Panc1 (cell line): ENCODE measurements at regions not wholly inside any gene's neighbourhood (a gene's known extent, or its start where the extent isn't known, plus 50 kb on each side); places are given as distances from the start of the nearest gene placed in this dataset.

Experiments
- ATAC-seq: fragments of 200-7000 bp; cut with Tn5 transposase; 2 replicates; pipeline ENCODE4 v1.9.1; 2020; ENCODE audit warnings: mild to moderate bottlenecking, moderate library complexity
- BruUV-seq: library from RNA; stranded (reverse); fragments of 400-500 nt; replicated peaks from 2 replicates; lab custom pipeline; 2021; lab: Mats Ljungman, UMichigan
- CTCF ChIA-PET: fragments of 300-600 bp; sonication (Branson Sonifier 250); formaldehyde crosslinking; loops from one replicate; lab custom pipeline; 2022; ENCODE audit warnings: antibody characterized with exemption; lab: Charles Lee
- POLR2A ChIA-PET: fragments of 300-600 bp; sonication (Branson Sonifier 250); formaldehyde crosslinking; loops from one replicate; lab custom pipeline; 2022; ENCODE audit warnings: antibody characterized with exemption; lab: Charles Lee
- DNase-seq: peaks from one replicate; pipeline ENCODE4 v3.0.0-alpha.2; 2010; ENCODE audit warnings: low read depth, low spot score
- H3K27ac ChIP-seq: 2 replicates; pipeline ENCODE4 v1.5.1; 2011; ENCODE audit warnings: mild to moderate bottlenecking, low read length, inconsistent platforms
- H3K27me3 ChIP-seq: fragments of 200-500 bp; sonication (Bioruptor generic); 2 replicates; pipeline ENCODE4 v1.6.0; 2014; ENCODE audit warnings: low read length, inconsistent platforms; ENCODE audit not compliant: control insufficient read depth, insufficient read depth
- H3K36me3 ChIP-seq: fragments of 200-500 bp; sonication (Bioruptor generic); 2 replicates; pipeline ENCODE4 v1.5.1; 2014; ENCODE audit warnings: inconsistent platforms, mild to moderate bottlenecking, low read length, moderate library complexity; ENCODE audit not compliant: control insufficient read depth, insufficient read depth
- H3K4me1 ChIP-seq: 2 replicates; pipeline ENCODE4 v1.5.1; 2011; ENCODE audit warnings: inconsistent platforms, mild to moderate bottlenecking, low read length, moderate library complexity; ENCODE audit not compliant: control insufficient read depth, insufficient read depth
- H3K4me3 ChIP-seq, 2 experiments: 2 replicates each; pipeline ENCODE4 v1.5.1; 2011 to 2012; ENCODE audit warnings: low read depth in 2 of 2, low read length in 2 of 2, mild to moderate bottlenecking in 2 of 2, inconsistent platforms in 1 of 2, moderate library complexity in 1 of 2
- H3K9me3 ChIP-seq: fragments of 200-500 bp; sonication (Bioruptor generic); 2 replicates; pipeline ENCODE4 v1.5.1; 2014; ENCODE audit warnings: low read depth, mild to moderate bottlenecking, inconsistent platforms, low read length, moderate library complexity; ENCODE audit not compliant: control insufficient read depth, insufficient read depth
- POLR2AphosphoS5 ChIP-seq: IDR thresholded peaks from 2 replicates; pipeline ENCODE4 v1.6.1; 2012; ENCODE audit warnings: mild to moderate bottlenecking, low read depth, low read length, moderate library complexity
- REST ChIP-seq, 2 experiments: IDR thresholded peaks; 2 replicates each; pipeline ENCODE4 v1.6.1; 2011 to 2012; ENCODE audit warnings: low read depth in 2 of 2, control low read depth in 1 of 2, low read length in 1 of 2, mild to moderate bottlenecking in 1 of 2, moderate library complexity in 1 of 2; ENCODE audit not compliant: insufficient read depth in 1 of 2
- SIN3A ChIP-seq: IDR thresholded peaks from 2 replicates; pipeline ENCODE4 v1.6.1; 2012; ENCODE audit warnings: low read depth, mild to moderate bottlenecking, low read length, moderate library complexity, borderline replicate concordance; ENCODE audit not compliant: insufficient read depth
- TCF7L2 ChIP-seq: IDR thresholded peaks from 2 replicates; pipeline ENCODE4 v1.6.1; 2011; ENCODE audit warnings: mild to moderate bottlenecking, low read depth, low read length, inconsistent platforms
- in situ Hi-C: cut with HindIII; loops from 2 replicates; pipeline ENCODE4 v1.10.0; 2016; ENCODE audit warnings: low sequenced_read_pairs, low pct_unique_long_range_greater_than_20kb
- intact Hi-C: fragments of 100-400 bp; cut with micrococcal nuclease; formaldehyde crosslinking; loops from one replicate; pipeline ENCODE4 v1.10.0; 2022; ENCODE audit not compliant: unreplicated experiment
- TF ChIP-seq, protein P1 (sequence below): fragments of 450-650 bp; IDR thresholded peaks from 2 replicates; pipeline ENCODE4 v1.5.1; 2017; ENCODE audit warnings: mild to moderate bottlenecking

DNA sequence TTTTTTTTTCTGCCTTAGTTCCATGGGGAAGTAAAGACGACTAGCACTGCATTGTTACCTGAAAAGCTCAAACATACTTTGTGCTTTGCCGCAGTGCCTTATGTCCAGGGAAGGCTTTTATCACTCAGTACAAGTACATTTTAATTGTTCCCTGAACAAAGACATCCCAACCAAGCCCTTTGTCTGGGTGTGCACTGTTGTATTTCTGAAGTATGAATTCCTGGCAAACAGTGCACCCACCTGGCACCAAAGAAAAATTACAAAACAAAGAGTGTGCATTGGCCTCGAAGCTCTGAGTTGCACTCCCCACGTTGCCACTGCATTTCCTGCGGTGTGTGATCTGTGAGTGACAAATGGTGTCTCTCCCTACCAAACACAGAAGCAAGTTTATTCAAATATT is 858.5 kb upstream of the PIK3C3 start:
- H3K27ac ChIP-seq = no peak overlapping the region
- ATAC-seq (no peak), DNase-seq (no peak)
- no peaks in the 10 kb centered on the region for H3K36me3 ChIP-seq
- CTCF ChIA-PET = interaction anchor here (0.7 kb wide), 1 partner anchor 152 kb away, joined by 3 read pairs; no protein-coding TSS in a partner anchor
- H3K27me3 ChIP-seq = no peaks in the 10 kb centered on the region
- no peaks in the 10 kb centered on the region for H3K9me3 ChIP-seq
- no peak overlapping the region for H3K4me3 ChIP-seq
- intact Hi-C loops = no loop called here
- TF ChIP-seq, protein P1, sequence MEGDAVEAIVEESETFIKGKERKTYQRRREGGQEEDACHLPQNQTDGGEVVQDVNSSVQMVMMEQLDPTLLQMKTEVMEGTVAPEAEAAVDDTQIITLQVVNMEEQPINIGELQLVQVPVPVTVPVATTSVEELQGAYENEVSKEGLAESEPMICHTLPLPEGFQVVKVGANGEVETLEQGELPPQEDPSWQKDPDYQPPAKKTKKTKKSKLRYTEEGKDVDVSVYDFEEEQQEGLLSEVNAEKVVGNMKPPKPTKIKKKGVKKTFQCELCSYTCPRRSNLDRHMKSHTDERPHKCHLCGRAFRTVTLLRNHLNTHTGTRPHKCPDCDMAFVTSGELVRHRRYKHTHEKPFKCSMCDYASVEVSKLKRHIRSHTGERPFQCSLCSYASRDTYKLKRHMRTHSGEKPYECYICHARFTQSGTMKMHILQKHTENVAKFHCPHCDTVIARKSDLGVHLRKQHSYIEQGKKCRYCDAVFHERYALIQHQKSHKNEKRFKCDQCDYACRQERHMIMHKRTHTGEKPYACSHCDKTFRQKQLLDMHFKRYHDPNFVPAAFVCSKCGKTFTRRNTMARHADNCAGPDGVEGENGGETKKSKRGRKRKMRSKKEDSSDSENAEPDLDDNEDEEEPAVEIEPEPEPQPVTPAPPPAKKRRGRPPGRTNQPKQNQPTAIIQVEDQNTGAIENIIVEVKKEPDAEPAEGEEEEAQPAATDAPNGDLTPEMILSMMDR = no peak
- TF ChIP-seq POLR2AphosphoS5 (no peak), SIN3A (no peak), REST (IDR thresholded peaks at IDR 0.05; ENCODE audit: insufficient read depth in 1 of 2, low read depth in 2 of 2, low read length in 1 of 2) (no peak), TCF7L2 (no peak)
- in situ Hi-C loops = no loop called here
- POLR2A ChIA-PET = no interaction called here
- BruUV-seq = no TSS peak
- H3K4me1 ChIP-seq = no peaks in the 10 kb centered on the region

DNA sequence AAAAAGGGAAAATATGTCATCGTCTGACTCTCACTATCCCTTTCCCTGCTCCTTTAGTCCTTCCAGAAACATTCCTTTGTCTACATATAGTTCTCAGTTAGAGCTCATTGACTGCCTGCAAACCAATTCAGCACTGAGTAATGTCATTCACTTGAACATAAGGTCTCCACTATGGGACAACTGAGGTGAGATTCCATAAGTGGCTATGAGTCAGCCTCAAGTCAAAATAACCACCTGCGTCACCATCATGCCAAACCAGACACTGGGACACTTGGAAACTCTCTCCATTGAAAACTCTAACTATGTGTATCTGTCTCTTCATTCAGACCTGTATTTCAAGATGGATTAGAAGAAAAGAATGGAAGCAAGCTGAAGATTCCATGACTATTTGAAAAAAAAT is 878.0 kb upstream of the PIK3C3 start:
- Histone ChIP-seq H3K9me3 (no peaks in the 10 kb centered on the region), H3K27ac (no peak overlapping the region), H3K27me3 (no peaks in the 10 kb centered on the region), H3K4me3 (no peak overlapping the region), H3K4me1 (no peaks in the 10 kb centered on the region), H3K36me3 (no peaks in the 10 kb centered on the region)
- no peak for TF ChIP-seq SIN3A
- no peak for TF ChIP-seq TCF7L2
- TF ChIP-seq REST (IDR thresholded peaks at IDR 0.05; ENCODE audit: insufficient read depth in 1 of 2, low read depth in 2 of 2, low read length in 1 of 2) = no peak
- TF ChIP-seq, protein P1 = no peak
- TF ChIP-seq POLR2AphosphoS5 = no peak
- intact Hi-C loops = no loop called here
- CTCF ChIA-PET = no interaction called here
- no peak for DNase-seq
- POLR2A ChIA-PET = no interaction called here
- BruUV-seq = no TSS peak
- no peak for ATAC-seq
- in situ Hi-C loops = no loop called here
